AG04449 (cell line): ENCODE measurements at regions not wholly inside any gene's neighbourhood (a gene's known extent, or its start where the extent isn't known, plus 50 kb on each side); places are given as distances from the start of the nearest gene placed in this dataset.

ENCODE experiments used
- CTCF ChIA-PET: fragments of 350-600 bp; formaldehyde crosslinking; extraction: SDS; loops from one replicate; lab custom pipeline; 2021; ENCODE audit warnings: antibody characterized with exemption; lab: Yijun Ruan, JAX
- POLR2A ChIA-PET: fragments of 400-600, 350-600 bp; formaldehyde crosslinking; extraction: SDS; loops from one replicate; lab custom pipeline; 2020; ENCODE audit warnings: antibody characterized with exemption, inconsistent platforms; lab: Yijun Ruan, JAX
- DNase-seq: peaks from one replicate; pipeline ENCODE4 v3.0.0-alpha.2; 2010; ENCODE audit warnings: low read depth, low spot score
- H3K4me3 ChIP-seq: 2 replicates; pipeline ENCODE4 v1.5.1; 2011; ENCODE audit warnings: low read depth, mild to moderate bottlenecking, control low read depth, low read length
- CTCF ChIP-seq: IDR thresholded peaks from one replicate; pipeline ENCODE4 v1.5.1; 2011; ENCODE audit warnings: mild to moderate bottlenecking, moderate library complexity, low read length, control low read depth, inconsistent platforms; ENCODE audit not compliant: insufficient read depth; ENCODE audit errors: missing control alignments

- no peak overlapping the region for H3K4me3 ChIP-seq
- no peak for DNase-seq
- ChIA-PET CTCF (no interaction called here), POLR2A (no interaction called here)
- TF ChIP-seq CTCF, result no peak
These were observed 281.8 kb upstream of the KLHL1 start for GRCh38 chr13:70390064-70390463.

- ChIA-PET CTCF (no interaction called here), POLR2A (no interaction called here)
- no peak for DNase-seq
- H3K4me3 ChIP-seq, result no peak overlapping the region
- TF ChIP-seq CTCF, result no peak
These were observed 280.7 kb upstream of the KLHL1 start for GRCh38 chr13:70388935-70389334.

GRCh38 chr13:70386919-70387318 lies 278.7 kb upstream of the KLHL1 start:
- no peak for DNase-seq
- no peak overlapping the region for H3K4me3 ChIP-seq
- ChIA-PET CTCF (no interaction called here), POLR2A (no interaction called here)
- TF ChIP-seq CTCF, result no peak

GRCh38 chr13:70385852-70386251 lies 277.6 kb upstream of the KLHL1 start:
- CTCF ChIA-PET, result no interaction called here
- no peak overlapping the region for H3K4me3 ChIP-seq
- POLR2A ChIA-PET, result no interaction called here
- TF ChIP-seq CTCF, result no peak
- DNase-seq, result no peak

- no peak for DNase-seq
- POLR2A ChIA-PET, result no interaction called here
- no peak overlapping the region for H3K4me3 ChIP-seq
- CTCF ChIA-PET, result no interaction called here
- no peak for TF ChIP-seq CTCF
These were observed 275.9 kb upstream of the KLHL1 start for GRCh38 chr13:70384156-70384555.

GRCh38 chr13:70380809-70381208 lies 272.6 kb upstream of the KLHL1 start:
- no peak overlapping the region for H3K4me3 ChIP-seq
- TF ChIP-seq CTCF, result no peak
- ChIA-PET POLR2A (no interaction called here), CTCF (no interaction called here)
- DNase-seq, result no peak

GRCh38 chr13:70375718-70376117 lies 267.5 kb upstream of the KLHL1 start:
- ChIA-PET CTCF (no interaction called here), POLR2A (no interaction called here)

More at GRCh38 chr13:70375718-70376117, 267.5 kb upstream of the KLHL1 start:
- H3K4me3 ChIP-seq, result no peak overlapping the region
- no peak for DNase-seq
- no peak for TF ChIP-seq CTCF
